Ammon's horn (tissue), 1 donor: ENCODE measurements at regions not wholly inside any gene's neighbourhood (a gene's known extent, or its start where the extent isn't known, plus 50 kb on each side); places are given as distances from the start of the nearest gene placed in this dataset.

Experiments used
- DNase-seq: peaks from one replicate; pipeline ENCODE4 v3.0.0-alpha.2; 2016; ENCODE audit warnings: low spot score

GRCh38 chr6:6781873-6782227, 193.3 kb downstream of the LY86 start:
- DNase-seq: no peak

GRCh38 chr6:6783721-6784120, 195.2 kb downstream of the LY86 start:
- no peak for DNase-seq

- no peak for DNase-seq
Observed at GRCh38 chr6:6784514-6785162, 196.1 kb downstream of the LY86 start.

GRCh38 chr6:6785163-6785521, 196.6 kb downstream of the LY86 start:
- DNase-seq: no peak

- DNase-seq: no peak
Observed at GRCh38 chr6:6788394-6789032, 200.0 kb downstream of the LY86 start.

- DNase-seq: no peak
Observed at GRCh38 chr6:6790393-6790792, 201.9 kb downstream of the LY86 start.

- no peak for DNase-seq
Observed at GRCh38 chr6:6790891-6791290, 202.4 kb downstream of the LY86 start.

- DNase-seq: peak; percentile 48
Observed at GRCh38 chr6:6793388-6794250, 205.1 kb downstream of the LY86 start.

- no peak for DNase-seq
Observed at GRCh38 chr6:6795393-6795792, 206.9 kb downstream of the LY86 start.

GRCh38 chr6:6796818-6797217, 208.3 kb downstream of the LY86 start:
- peak; percentile 36 for DNase-seq

GRCh38 chr6:6798448-6798860, 209.9 kb downstream of the LY86 start:
- DNase-seq: no peak

GRCh38 chr6:6801005-6801335, 212.4 kb downstream of the LY86 start:
- no peak for DNase-seq

GRCh38 chr6:6801635-6802218, 213.2 kb downstream of the LY86 start:
- DNase-seq: no peak

- no peak for DNase-seq
Observed at GRCh38 chr6:6803180-6803977, 214.9 kb downstream of the LY86 start.

- no peak for DNase-seq
Observed at GRCh38 chr6:6804843-6805615, 216.5 kb downstream of the LY86 start.

- DNase-seq: peak; percentile 79
Observed at GRCh38 chr6:6806844-6807518, 218.5 kb downstream of the LY86 start.

GRCh38 chr6:6808343-6808742, 219.8 kb downstream of the LY86 start:
- DNase-seq: no peak

GRCh38 chr6:6808915-6809314, 220.4 kb downstream of the LY86 start:
- DNase-seq: no peak

- no peak for DNase-seq
Observed at GRCh38 chr6:6810727-6811126, 222.2 kb downstream of the LY86 start.

- no peak for DNase-seq
Observed at GRCh38 chr6:6811128-6812009, 222.8 kb downstream of the LY86 start.
